M059J (cell line): ENCODE measurements at regions not wholly inside any gene's neighbourhood (a gene's known extent, or its start where the extent isn't known, plus 50 kb on each side); places are given as distances from the start of the nearest gene placed in this dataset.
A peak's percentile ranks its signal among the peaks of the same experiment; 100 is the strongest.
"Not testable (repeated sequence)": the region's sequence is repeated elsewhere in the genome, so short reads cannot be mapped to it uniquely, and the experiment has no call there.

Experiments used
- DNase-seq: peaks from one replicate; pipeline ENCODE4 v3.0.0-alpha.2; 2012; ENCODE audit warnings: low read depth

- no peak for DNase-seq
These were observed 88.9 kb upstream of the OGFRL1 start for GRCh38 chr6:71199736-71200135.

DNA sequence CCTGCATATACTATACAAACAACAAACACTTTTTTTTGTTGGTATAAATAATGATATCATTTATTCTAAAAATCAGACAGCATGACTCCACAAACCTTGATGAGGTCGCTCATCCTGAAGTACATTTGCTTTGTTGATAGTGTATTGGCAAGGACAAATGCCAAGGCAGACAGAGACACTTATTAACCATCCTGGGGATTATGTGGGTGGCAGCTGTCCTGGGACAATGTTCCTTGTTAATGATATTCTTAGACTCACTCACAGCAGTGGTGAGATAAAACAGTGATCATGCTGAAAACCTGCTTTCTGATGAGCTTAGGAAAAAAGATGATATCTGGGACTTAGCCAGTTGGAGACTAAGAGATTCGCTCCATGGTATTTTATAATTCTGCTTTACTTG lies 85.4 kb upstream of the OGFRL1 start:
- DNase-seq: no peak

GRCh38 chr6:71204741-71205140 lies 83.9 kb upstream of the OGFRL1 start:
- DNase-seq: no peak

GRCh38 chr6:71205336-71205956 lies 83.2 kb upstream of the OGFRL1 start:
- peak; percentile 84 for DNase-seq

DNA sequence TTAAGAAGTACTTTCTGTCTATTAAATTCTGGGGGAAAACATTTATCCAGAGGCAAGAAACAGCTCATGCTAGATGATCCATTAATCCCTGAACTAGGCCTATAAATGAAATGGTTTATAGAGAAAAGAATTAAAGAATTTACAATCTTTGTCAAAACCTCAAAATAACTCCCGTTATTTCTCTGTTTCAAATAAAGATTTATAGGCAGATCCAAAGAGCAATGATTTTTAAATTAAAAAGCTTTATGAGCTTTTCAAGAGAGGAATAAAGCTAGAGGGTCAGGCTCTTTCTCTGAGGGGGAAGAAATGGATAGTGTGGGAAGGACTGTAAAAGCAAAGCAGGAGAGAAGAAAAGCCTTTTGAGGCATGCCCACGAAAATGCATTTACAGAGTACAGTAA lies 82.5 kb upstream of the OGFRL1 start:
- peak; percentile 40 for DNase-seq

DNA sequence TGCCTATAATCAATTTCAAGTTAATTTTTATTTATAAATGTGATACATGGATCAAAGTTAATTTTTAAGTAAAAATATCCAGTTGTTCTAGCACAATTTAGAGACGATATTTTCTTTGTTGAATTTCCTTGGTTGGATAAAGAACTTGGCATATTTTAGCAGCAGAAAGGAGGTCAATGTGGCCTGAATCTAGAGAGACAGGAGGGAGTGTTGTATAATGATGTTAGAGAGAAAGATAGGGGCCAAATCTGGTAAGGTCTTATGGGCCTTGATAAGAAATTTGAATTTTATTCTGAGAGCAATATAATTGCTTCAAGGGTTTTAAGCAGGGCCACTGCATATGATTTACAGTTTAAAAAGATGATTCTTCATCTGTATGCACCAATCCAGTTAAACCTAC lies 79.4 kb upstream of the OGFRL1 start:
- no peak for DNase-seq

- no peak for DNase-seq
These were observed 79.0 kb upstream of the OGFRL1 start for GRCh38 chr6:71209626-71210025.

DNA sequence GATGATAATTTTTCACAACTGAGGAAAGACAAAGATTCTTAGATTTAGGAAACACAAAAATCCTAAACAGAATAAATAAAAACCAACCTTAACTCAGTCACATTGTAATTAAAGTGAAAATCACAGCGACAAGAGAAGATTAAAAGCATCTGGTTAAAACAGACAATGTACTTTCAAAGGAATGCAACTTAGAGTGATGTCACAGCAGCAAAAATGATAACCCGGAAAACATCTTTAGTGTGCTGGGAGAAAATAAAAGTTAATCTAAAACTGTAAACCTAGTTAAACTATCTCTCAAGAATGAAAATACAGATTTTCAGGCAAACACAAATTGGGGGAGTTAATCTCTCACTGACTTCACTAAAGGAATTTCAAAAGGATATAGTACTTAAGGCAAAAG lies 76.8 kb upstream of the OGFRL1 start:
- DNase-seq: no peak

GRCh38 chr6:71220466-71220865 lies 68.1 kb upstream of the OGFRL1 start:
- DNase-seq: no peak

DNA sequence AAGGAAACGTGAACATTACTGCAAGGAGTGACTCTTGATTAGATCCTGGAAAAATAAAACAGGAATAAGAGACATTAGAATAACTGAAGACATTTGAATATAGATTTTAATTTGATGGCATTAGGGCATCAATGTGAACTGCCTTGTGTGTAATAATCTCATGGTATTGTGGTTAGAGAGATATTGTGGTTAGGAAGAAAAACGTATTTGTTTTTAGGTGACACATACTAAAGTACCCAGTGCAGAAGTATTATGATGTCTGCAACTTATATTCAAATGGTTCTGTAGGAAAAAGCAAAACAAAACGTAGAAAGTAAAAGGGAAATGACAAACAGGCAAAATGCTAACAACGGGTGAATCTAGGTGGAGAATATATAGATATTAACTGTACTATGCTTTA lies 65.9 kb upstream of the OGFRL1 start:
- no peak for DNase-seq

DNA sequence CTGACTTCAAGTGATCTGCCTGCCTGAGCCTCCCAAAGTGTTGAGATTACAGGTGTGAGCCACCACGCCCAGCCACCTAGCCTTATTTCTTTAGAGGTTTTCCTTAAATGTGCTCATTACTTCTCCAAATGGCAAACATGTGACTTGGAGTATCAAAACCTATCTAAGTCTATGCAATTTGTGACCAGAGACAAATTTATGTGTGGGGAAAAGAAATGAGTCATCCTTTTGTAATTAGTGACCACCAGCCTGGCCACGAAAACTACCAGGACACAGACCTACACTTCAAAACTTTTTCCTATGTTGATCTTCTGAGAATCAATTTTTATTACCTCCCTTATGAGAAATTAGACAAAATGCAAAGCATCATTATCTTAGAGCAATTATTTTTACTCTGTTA lies 64.6 kb upstream of the OGFRL1 start:
- peak; percentile 67 for DNase-seq

GRCh38 chr6:71226151-71226550 lies 62.5 kb upstream of the OGFRL1 start:
- DNase-seq: no peak

DNA sequence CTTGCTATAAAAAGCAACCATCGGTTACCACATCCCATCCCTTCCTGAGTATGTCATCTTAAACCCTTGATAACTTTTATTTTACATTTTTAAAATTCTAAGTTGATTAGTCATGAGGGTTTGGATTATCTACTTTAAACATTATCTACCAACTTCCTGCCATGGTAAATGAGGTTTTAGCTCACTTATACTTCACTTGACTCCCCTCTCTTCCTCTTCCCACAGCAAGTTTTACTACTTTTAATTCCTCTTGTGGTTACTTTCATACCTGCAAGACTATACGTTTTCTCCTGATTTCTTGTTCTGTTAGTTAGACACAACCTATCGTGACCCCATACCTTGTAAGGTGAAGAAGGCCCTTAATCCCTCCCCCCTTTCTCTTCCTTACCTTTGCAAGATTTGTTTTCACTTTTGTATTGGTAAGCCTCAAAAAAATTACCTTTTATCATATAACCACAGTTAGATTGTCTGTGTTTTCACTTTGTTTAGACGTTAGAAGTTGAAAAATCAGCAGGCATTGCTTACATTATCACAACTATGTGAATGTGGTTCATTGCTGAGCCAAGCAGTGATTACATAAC lies 60.1 kb upstream of the OGFRL1 start:
- peak; percentile 88 for DNase-seq

GRCh38 chr6:71229477-71229876 lies 59.1 kb upstream of the OGFRL1 start:
- DNase-seq: no peak

DNA sequence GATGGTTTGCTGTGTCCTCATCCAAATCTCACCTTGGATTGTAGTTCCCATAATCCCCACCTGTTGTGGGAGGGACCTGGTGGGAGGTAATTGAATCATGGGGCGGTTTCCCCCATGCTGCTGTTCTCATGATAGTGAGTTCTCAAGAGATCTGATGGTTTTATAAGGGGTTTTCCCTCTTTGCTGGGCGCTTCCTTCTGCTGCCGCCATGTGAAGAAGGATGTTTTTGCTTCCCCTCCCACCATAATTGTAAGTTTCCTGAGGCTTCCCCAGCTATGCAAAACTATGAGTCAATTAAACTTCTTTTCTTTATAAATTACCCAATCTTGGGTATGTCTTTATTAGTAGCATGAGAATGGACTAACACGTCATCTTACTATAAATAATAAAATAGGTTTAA lies 55.7 kb upstream of the OGFRL1 start:
- not testable (repeated sequence) for DNase-seq

DNA sequence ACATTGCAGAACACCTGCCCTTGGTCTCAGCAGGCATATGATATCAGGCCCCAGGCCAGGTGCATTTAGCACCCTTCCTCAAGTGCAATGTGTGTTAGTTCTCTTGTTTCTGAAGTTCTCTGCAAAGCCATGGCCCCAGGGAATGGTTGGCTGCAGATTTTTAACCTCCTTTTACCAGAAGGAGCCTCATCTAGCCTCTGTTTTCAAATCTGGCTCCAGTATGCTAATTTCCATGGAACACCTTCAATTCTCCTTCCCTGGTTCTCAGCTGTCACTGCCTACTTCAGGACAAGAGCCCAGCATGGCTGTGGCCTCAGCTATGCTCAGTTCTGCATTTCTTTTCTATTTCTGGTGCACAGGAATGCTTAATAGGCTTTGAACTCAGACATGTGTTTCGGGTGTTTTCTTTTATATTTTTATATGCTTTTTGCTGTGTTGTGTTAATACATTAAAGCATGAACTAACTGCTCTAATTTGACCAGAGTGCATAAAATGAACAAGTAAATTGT lies 51.6 kb upstream of the OGFRL1 start:
- DNase-seq: no peak

DNA sequence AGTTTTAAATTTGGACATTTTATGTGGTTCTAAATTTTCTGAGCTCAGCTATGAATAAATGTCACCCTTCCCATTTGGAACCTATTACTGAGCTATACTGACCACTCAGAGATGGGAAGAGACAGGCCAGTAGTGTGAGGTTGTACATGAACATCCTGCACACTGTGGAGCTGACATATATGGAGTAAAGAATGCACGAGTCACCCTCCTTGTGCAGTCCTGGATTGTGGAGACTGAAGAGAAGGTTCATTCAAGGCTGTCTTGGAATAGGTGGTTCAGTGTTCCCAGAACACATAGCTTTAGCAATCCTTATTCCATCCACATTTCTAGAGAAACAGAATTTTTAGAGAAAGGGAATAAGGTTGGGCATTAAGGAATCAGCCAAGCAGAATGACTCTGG lies 50.3 kb upstream of the OGFRL1 start:
- peak; percentile 66 for DNase-seq
